ENCODE measurements at regions not wholly inside any gene's neighbourhood (a gene's known extent, or its start where the extent isn't known, plus 50 kb on each side); places are given as distances from the start of the nearest gene placed in this dataset.

DNA sequence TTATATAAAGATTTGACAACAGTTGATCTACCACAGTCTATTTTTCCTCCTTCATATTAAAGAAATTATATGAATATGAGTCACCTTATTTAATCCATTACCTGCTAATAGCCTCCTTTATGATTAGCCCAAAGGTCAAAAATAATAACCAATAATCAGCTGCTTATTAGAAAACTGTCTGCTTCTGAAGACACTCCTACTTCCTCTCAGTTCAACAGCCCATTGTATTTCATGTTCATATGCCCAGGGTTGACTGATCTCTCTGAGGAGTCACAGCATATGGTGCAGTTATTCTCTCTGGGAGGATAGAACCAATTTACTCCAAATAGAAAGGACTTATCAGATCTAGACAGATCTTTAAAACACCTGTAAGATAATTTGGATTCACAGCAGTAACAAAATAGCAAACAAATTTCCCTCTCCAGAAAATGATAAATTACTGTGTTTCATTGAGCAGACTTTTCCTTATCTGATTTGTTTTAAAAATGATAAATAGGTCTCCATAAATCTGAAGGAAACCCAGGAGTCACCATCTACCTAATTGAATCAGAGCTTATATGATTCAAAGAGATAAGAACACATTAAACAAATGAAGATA lies 180.4 kb upstream of the ITGA1 start:
- Histone ChIP-seq H3K27ac (no peak overlapping the region), H3K79me2 (ENCODE audit: low read depth) (no peaks in the 10 kb centered on the region), H3F3A (ENCODE audit: low read depth) (no peaks in the 10 kb centered on the region), H3K27me3 (no peaks in the 10 kb centered on the region), H4K20me1 (ENCODE audit: low read depth) (no peaks in the 10 kb centered on the region), H3K36me3 (no peaks in the 10 kb centered on the region), H3K9ac (no peak overlapping the region), H3K4me1 (peaks cover 7% of the 10 kb centered on the region), H2AFZ (replicated peaks) (no peak overlapping the region), H3K9me3 (ENCODE audit: low read depth) (no peaks in the 10 kb centered on the region), H3K4me3 (no peak overlapping the region), H3K4me2 (no peak overlapping the region)
- Mint-ChIP-seq H3K9me3 (peaks cover 7% of the 10 kb centered on the region), H3K27me3 (ENCODE audit: insufficient read depth, low read depth) (peaks cover 8% of the 10 kb centered on the region), H3K4me3 (no peak overlapping the region), H3K36me3 (no peaks in the 10 kb centered on the region), H3K27ac (no peak overlapping the region), H3K4me1 (peaks cover 28% of the 10 kb centered on the region)
- no peak for DNase-seq (ENCODE audit: low spot score)
- TF ChIP-seq EZH2 (IDR thresholded peaks at IDR 0.05), result no peak
- TF ChIP-seq EZH2phosphoT487 (IDR thresholded peaks at IDR 0.05), result no peak
- TF ChIP-seq, protein P1, sequence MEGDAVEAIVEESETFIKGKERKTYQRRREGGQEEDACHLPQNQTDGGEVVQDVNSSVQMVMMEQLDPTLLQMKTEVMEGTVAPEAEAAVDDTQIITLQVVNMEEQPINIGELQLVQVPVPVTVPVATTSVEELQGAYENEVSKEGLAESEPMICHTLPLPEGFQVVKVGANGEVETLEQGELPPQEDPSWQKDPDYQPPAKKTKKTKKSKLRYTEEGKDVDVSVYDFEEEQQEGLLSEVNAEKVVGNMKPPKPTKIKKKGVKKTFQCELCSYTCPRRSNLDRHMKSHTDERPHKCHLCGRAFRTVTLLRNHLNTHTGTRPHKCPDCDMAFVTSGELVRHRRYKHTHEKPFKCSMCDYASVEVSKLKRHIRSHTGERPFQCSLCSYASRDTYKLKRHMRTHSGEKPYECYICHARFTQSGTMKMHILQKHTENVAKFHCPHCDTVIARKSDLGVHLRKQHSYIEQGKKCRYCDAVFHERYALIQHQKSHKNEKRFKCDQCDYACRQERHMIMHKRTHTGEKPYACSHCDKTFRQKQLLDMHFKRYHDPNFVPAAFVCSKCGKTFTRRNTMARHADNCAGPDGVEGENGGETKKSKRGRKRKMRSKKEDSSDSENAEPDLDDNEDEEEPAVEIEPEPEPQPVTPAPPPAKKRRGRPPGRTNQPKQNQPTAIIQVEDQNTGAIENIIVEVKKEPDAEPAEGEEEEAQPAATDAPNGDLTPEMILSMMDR (IDR thresholded peaks at IDR 0.05), result no peak

DNA sequence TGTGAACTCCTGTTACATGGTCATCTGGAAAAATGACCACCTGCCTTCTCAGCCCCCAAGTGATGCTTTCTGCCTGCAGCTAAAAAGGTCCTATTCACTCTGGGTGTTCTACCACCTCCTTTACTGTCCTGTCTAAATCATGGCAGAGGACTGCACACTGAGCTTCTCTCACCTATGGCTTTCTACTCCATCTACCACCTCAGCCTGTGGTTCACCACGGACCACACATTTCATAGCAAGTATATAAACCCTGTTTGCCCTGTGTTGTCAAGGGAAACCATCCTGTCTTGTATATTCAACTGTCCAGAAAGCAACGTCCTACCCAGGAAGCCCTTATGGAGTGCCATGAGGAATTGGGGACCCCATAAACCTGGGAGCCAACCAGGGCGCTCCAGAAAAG lies 167.4 kb upstream of the ITGA1 start:
- no peaks in the 10 kb centered on the region for H3K36me3 ChIP-seq
- no peak overlapping the region for H3K4me3 ChIP-seq
- no peak overlapping the region for H2AFZ ChIP-seq (replicated peaks)
- no peaks in the 10 kb centered on the region for H3K9me3 ChIP-seq (ENCODE audit: low read depth)
- no peaks in the 10 kb centered on the region for H3K27me3 ChIP-seq
- H3K4me2 ChIP-seq, result no peak overlapping the region
- H3K27ac ChIP-seq, result no peak overlapping the region
- H3K4me1 ChIP-seq, result no peaks in the 10 kb centered on the region
- TF ChIP-seq EZH2phosphoT487 (IDR thresholded peaks at IDR 0.05), result no peak
- TF ChIP-seq, protein P1 (IDR thresholded peaks at IDR 0.05), result no peak
- TF ChIP-seq EZH2 (IDR thresholded peaks at IDR 0.05), result no peak
- no peaks in the 10 kb centered on the region for H3F3A ChIP-seq (ENCODE audit: low read depth)
- no peaks in the 10 kb centered on the region for H3K79me2 ChIP-seq (ENCODE audit: low read depth)
- no peak overlapping the region for H3K9ac ChIP-seq
- Mint-ChIP-seq H3K27ac (no peak overlapping the region), H3K4me3 (no peak overlapping the region), H3K27me3 (ENCODE audit: insufficient read depth, low read depth) (no peaks in the 10 kb centered on the region), H3K36me3 (no peaks in the 10 kb centered on the region), H3K4me1 (no peaks in the 10 kb centered on the region), H3K9me3 (no peaks in the 10 kb centered on the region)
- no peak for DNase-seq (ENCODE audit: low spot score)
- H4K20me1 ChIP-seq (ENCODE audit: low read depth), result no peaks in the 10 kb centered on the region

DNA sequence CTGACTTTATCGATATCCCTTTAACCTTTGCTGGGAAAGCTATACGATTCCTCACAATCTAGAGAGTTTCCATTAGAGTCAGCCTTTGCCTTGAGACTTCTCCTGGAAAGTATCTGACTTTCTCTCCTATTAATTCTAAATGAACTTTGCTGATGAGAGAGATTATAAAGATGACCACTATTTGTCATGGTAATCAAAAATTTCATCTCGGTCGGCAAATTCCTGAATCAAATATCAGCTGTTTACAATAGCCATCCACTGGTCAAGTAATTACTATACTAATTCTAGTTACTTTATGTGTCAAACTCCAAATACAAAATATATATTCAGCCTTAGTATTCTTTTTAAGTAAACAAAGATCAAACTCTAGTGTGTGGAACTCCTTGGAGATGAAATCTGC lies 164.4 kb upstream of the ITGA1 start:
- H3K36me3 ChIP-seq, result no peaks in the 10 kb centered on the region
- DNase-seq (ENCODE audit: low spot score), result no peak
- H4K20me1 ChIP-seq (ENCODE audit: low read depth), result no peaks in the 10 kb centered on the region
- H3K9me3 ChIP-seq (ENCODE audit: low read depth), result no peaks in the 10 kb centered on the region
- no peaks in the 10 kb centered on the region for H3K4me1 Mint-ChIP-seq
- no peaks in the 10 kb centered on the region for H3K4me1 ChIP-seq
- no peak overlapping the region for H3K9ac ChIP-seq
- no peak overlapping the region for H2AFZ ChIP-seq (replicated peaks)
- H3K27me3 Mint-ChIP-seq (ENCODE audit: insufficient read depth, low read depth), result peaks cover 6% of the 10 kb centered on the region
- no peak overlapping the region for H3K27ac ChIP-seq
- H3K4me3 Mint-ChIP-seq, result no peak overlapping the region
- no peaks in the 10 kb centered on the region for H3K27me3 ChIP-seq
- H3F3A ChIP-seq (ENCODE audit: low read depth), result no peaks in the 10 kb centered on the region
- no peak overlapping the region for H3K4me2 ChIP-seq
- H3K36me3 Mint-ChIP-seq, result no peaks in the 10 kb centered on the region
- no peaks in the 10 kb centered on the region for H3K79me2 ChIP-seq (ENCODE audit: low read depth)
- H3K9me3 Mint-ChIP-seq, result no peaks in the 10 kb centered on the region
- no peak overlapping the region for H3K4me3 ChIP-seq
- TF ChIP-seq EZH2 (IDR thresholded peaks at IDR 0.05) (no peak), EZH2phosphoT487 (IDR thresholded peaks at IDR 0.05) (no peak)
- TF ChIP-seq, protein P1 (IDR thresholded peaks at IDR 0.05), result no peak
- no peak overlapping the region for H3K27ac Mint-ChIP-seq

Data from neural progenitor cell (in vitro differentiated cells).